Breast epithelium (tissue), 4 donors: ENCODE measurements at regions not wholly inside any gene's neighbourhood (a gene's known extent, or its start where the extent isn't known, plus 50 kb on each side); places are given as distances from the start of the nearest gene placed in this dataset.
"Not testable (repeated sequence)": the region's sequence is repeated elsewhere in the genome, so short reads cannot be mapped to it uniquely, and the experiment has no call there.

Source experiments
- DNase-seq, 2 donors: peaks; one replicate each; pipeline ENCODE4 v3.0.0-alpha.2; 2019; ENCODE audit warnings: low spot score in 2 of 2
- H3K27ac ChIP-seq, 2 donors: fragments of 200-600 bp; sonication (generic) in 1 of 2; one replicate each; pipeline ENCODE4 v1.5.1; 2016 to 2019; ENCODE audit warnings: mild to moderate bottlenecking in 1 of 2
- H3K27me3 ChIP-seq, 2 donors: fragments of 200-600 bp; sonication (generic) in 1 of 2; one replicate each; pipeline versions ENCODE4 v1.5.1 to v1.6.0; 2017 to 2019; ENCODE audit warnings: control low read depth in 1 of 2, mild to moderate bottlenecking in 1 of 2
- H3K36me3 ChIP-seq: fragments of 200-600 bp; one replicate; pipeline ENCODE4 v1.5.1; 2019
- H3K4me1 ChIP-seq, 2 donors: fragments of 200-600 bp; sonication (generic); one replicate each; pipeline ENCODE4 v1.5.1; 2016 to 2019; ENCODE audit warnings: control low read depth in 1 of 2
- H3K4me3 ChIP-seq, 3 donors: fragments of 200-600 bp; sonication (generic); 1 replicate in 2 of 3; 2 replicates in 1 of 3; pipeline ENCODE4 v1.5.1; 2016 to 2019; ENCODE audit warnings: mild to moderate bottlenecking in 3 of 3, moderate library complexity in 2 of 3
- H3K9me3 ChIP-seq, 2 donors: fragments of 200-600 bp; sonication (generic) in 1 of 2; one replicate each; pipeline ENCODE4 v1.5.1; 2016 to 2019; ENCODE audit warnings: control low read depth in 1 of 2
- POLR2A ChIP-seq: fragments of 450-650 bp; IDR thresholded peaks from one replicate; pipeline ENCODE4 v1.6.1; 2016; ENCODE audit warnings: antibody characterized with exemption, mild to moderate bottlenecking, moderate library complexity
- POLR2AphosphoS5 ChIP-seq, 3 donors: sonication (generic); formaldehyde crosslinking; IDR thresholded peaks; one replicate each; pipeline ENCODE4 v1.6.1; 2017; ENCODE audit warnings: antibody characterized with exemption in 3 of 3
- intact Hi-C: fragments of 100-400 bp; cut with DNase I; formaldehyde crosslinking; loops from one replicate; pipeline ENCODE4 v1.15.1; 2023; ENCODE audit warnings: low total_unique reads
- TF ChIP-seq, protein P1 (sequence below), 3 donors: fragments of 450-650 bp; IDR thresholded peaks; one replicate each; pipeline ENCODE4 v1.5.1; 2016 to 2017; ENCODE audit warnings: antibody characterized with exemption in 3 of 3, mild to moderate bottlenecking in 3 of 3, moderate library complexity in 3 of 3

DNA sequence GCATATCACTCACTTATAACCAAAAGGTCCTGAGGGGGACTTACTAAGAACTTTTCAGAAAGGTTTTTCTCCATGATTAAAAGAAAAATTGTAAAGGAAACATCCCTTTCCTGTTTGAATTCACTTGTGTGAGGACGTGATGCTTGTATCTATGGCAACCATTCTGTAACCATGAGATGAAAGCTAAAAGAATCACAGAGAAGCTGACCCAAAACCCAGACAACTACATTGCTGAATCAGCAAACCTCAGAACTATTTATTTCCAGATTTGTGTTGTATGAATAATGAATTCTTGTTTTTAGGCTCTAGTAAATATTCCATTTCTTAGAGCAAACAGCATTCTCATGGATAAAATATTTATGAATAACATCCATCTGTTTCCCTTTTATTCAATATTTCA lies 91.2 kb downstream of the RCHY1 start:
- Histone ChIP-seq H3K4me1 (no peaks in the 10 kb centered on the region), H3K27ac (no peak overlapping the region), H3K27me3 (no peaks in the 10 kb centered on the region), H3K4me3 (no peak overlapping the region), H3K36me3 (no peaks in the 10 kb centered on the region), H3K9me3 (no peaks in the 10 kb centered on the region)
- intact Hi-C loops: no loop called here
- no peak for DNase-seq
- TF ChIP-seq POLR2AphosphoS5 (IDR thresholded peaks at IDR 0.05): no peak

DNA sequence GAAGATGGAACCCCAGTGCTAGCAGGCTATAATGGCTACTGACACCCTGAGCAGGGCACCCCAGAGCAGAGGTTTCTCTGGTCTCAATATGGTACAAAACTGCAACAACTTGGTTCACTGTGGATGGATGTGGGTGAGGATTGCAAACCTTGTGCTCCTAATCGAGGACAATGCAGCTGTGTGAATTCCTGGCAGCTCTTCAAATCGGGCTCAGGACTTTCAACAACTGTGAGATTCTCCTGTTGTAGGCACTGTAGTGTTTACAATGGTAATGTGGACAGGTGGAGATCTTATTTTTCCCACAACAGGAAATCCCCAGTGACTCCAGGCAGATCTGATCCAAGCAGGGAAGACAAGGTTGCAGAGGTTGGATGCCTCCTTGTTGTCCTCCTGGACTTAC lies 101.5 kb downstream of the RCHY1 start:
- intact Hi-C loops: no loop called here
- TF ChIP-seq POLR2A (no peak), POLR2AphosphoS5 (IDR thresholded peaks at IDR 0.05) (no peak)
- TF ChIP-seq, protein P1, sequence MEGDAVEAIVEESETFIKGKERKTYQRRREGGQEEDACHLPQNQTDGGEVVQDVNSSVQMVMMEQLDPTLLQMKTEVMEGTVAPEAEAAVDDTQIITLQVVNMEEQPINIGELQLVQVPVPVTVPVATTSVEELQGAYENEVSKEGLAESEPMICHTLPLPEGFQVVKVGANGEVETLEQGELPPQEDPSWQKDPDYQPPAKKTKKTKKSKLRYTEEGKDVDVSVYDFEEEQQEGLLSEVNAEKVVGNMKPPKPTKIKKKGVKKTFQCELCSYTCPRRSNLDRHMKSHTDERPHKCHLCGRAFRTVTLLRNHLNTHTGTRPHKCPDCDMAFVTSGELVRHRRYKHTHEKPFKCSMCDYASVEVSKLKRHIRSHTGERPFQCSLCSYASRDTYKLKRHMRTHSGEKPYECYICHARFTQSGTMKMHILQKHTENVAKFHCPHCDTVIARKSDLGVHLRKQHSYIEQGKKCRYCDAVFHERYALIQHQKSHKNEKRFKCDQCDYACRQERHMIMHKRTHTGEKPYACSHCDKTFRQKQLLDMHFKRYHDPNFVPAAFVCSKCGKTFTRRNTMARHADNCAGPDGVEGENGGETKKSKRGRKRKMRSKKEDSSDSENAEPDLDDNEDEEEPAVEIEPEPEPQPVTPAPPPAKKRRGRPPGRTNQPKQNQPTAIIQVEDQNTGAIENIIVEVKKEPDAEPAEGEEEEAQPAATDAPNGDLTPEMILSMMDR (IDR thresholded peaks at IDR 0.05): no peak

DNA sequence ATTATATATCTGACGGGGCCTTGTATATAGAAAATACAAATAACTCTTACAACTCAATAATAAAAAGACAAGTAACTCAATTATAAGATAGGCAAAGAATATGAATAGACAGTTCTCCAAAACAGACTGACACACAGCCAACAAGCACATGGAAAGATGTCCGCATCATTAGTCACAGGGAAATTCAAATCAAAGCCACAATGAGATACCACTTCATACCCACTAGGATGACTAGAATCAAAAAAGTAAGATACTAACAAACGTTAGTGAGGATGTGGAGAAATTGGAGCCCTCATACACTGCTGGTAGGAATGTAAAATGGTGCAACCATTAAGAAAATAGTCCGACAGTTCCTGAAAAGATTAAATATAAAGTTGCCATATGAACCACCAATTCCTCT lies 115.7 kb downstream of the RCHY1 start:
- Histone ChIP-seq H3K27ac (no peak overlapping the region), H3K27me3 (no peaks in the 10 kb centered on the region), H3K4me3 (no peak overlapping the region), H3K4me1 (no peaks in the 10 kb centered on the region), H3K9me3 (no peaks in the 10 kb centered on the region), H3K36me3 (no peaks in the 10 kb centered on the region)
- TF ChIP-seq POLR2A (no peak), POLR2AphosphoS5 (IDR thresholded peaks at IDR 0.05) (no peak)
- TF ChIP-seq, protein P1 (IDR thresholded peaks at IDR 0.05): no peak
- intact Hi-C loops: no loop called here
- no peak for DNase-seq

More for the DNA sequence above, 101.5 kb downstream of the RCHY1 start:
- H3K36me3 ChIP-seq: no peaks in the 10 kb centered on the region
- no peak overlapping the region for H3K4me3 ChIP-seq
- no peak overlapping the region for H3K27ac ChIP-seq
- no peaks in the 10 kb centered on the region for H3K27me3 ChIP-seq
- peaks cover 3 to 7% of the 10 kb centered on the region in 2 donors for H3K9me3 ChIP-seq
- no peak for DNase-seq
- H3K4me1 ChIP-seq: no peaks in the 10 kb centered on the region

DNA sequence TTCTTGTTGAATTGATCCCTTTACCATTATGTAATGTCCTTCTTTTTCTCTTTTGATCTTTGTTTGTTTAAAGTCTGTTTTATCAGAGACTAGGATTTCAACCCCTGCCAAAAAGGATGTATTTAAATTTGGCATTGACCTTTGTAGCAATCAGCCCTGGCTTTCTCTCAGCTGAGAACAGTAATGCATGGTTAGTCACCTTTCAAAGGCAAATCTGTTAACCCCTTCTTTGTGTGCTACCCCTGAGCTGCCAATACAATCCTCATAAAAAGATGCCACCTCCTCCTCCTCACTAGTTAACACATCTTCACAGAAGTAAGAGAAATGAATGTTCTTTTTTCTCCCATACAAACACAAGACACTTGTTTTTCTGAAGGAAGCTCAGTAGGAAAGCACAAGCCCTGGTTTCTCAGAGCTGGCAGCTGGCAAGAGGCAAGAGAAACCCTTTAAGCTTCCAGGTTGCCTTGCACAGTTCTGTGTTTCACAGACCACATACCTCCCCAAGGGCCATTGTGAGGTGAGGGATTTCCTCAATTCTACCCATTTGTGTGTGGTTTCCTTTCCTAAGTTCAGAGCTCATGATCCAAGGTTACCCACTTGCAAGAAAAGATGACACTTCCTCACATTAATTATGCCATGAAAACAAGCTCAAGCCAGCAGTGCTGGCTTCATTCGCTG lies 122.6 kb downstream of the RCHY1 start:
- Histone ChIP-seq H3K36me3 (no peaks in the 10 kb centered on the region), H3K27me3 (no peaks in the 10 kb centered on the region), H3K4me1 (no peaks in the 10 kb centered on the region), H3K4me3 (no peak overlapping the region), H3K27ac (no peak overlapping the region), H3K9me3 (no peaks in the 10 kb centered on the region)
- no peak for DNase-seq
- TF ChIP-seq POLR2AphosphoS5 (IDR thresholded peaks at IDR 0.05): no peak
- TF ChIP-seq POLR2A: no peak
- TF ChIP-seq, protein P1 (IDR thresholded peaks at IDR 0.05): no peak
- intact Hi-C loops: no loop called here

DNA sequence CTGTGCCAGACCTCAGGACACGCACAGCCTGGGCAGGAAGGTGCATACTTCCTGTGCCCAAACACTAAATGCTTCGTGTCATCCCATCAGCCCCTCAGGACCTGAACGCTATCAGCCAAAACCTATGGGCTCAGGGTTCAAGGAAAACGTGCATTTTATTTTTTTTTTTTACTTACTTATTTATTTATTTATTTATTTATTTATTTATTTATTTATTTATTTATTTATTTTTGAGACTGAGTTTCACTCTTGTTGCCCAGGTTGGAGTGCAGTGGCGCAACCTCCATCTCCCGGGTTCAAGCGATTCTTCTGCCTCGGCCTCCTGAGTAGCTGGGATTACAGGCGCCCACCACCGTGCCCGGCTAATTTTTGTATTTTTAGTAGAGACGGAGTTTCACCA lies 127.8 kb downstream of the RCHY1 start:
- H3K4me3 ChIP-seq, DNase-seq, H3K27ac ChIP-seq, H3K9me3 ChIP-seq, H3K27me3 ChIP-seq, H3K36me3 ChIP-seq, intact Hi-C loops, H3K4me1 ChIP-seq: not testable (repeated sequence)

DNA sequence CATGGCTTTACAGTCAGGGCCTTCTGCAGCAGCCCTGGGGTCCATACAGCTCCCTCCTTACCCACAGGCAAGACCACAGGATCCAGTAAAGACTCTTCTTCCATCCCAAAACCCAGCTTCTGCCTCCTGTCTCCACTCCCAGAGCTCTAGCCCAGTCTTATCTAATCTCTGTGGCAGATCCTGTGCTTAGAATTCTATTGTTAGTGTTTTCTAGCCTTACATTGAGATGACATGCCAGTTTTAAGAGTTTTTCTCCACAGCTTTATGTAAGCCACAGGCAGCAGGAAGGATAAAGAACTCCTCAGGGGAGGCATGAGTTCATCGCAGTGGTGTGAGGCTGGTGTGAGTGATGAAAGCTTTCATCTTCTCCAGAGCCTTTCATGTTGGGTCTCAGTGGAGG lies 129.1 kb downstream of the RCHY1 start:
- TF ChIP-seq POLR2AphosphoS5 (IDR thresholded peaks at IDR 0.05) (no peak), POLR2A (no peak)
- TF ChIP-seq, protein P1 (IDR thresholded peaks at IDR 0.05): no peak
- DNase-seq: no peak
- H3K4me3 ChIP-seq: no peak overlapping the region
- no peaks in the 10 kb centered on the region for H3K4me1 ChIP-seq
- H3K27ac ChIP-seq: no peak overlapping the region
- H3K9me3 ChIP-seq: peaks cover 0 to 3% of the 10 kb centered on the region in 2 donors
- intact Hi-C loops: no loop called here
- no peaks in the 10 kb centered on the region for H3K27me3 ChIP-seq
- H3K36me3 ChIP-seq: no peaks in the 10 kb centered on the region
